Upper lobe of left lung (tissue), 4 donors: ENCODE measurements at regions not wholly inside any gene's neighbourhood (a gene's known extent, or its start where the extent isn't known, plus 50 kb on each side); places are given as distances from the start of the nearest gene placed in this dataset.

Experiments
- CTCF ChIP-seq, 6 experiments: fragments of 450-650 bp in 4 of 6; fragments of 200-600 bp in 2 of 6; sonication (generic) in 2 of 6; IDR thresholded peaks; one replicate each; pipeline ENCODE4 v1.5.1; 2016 to 2019; ENCODE audit warnings: antibody characterized with exemption in 6 of 6
- POLR2A ChIP-seq, 4 donors: fragments of 450-650 bp; IDR thresholded peaks; one replicate each; pipeline ENCODE4 v1.5.1; 2016 to 2017; ENCODE audit warnings: antibody characterized with exemption in 4 of 4, mild to moderate bottlenecking in 2 of 4
- POLR2AphosphoS5 ChIP-seq, 2 donors: sonication (generic); formaldehyde crosslinking; IDR thresholded peaks; one replicate each; pipeline ENCODE4 v1.5.1; 2017; ENCODE audit warnings: antibody characterized with exemption in 2 of 2

GRCh38 chr1:201718346-201719202 is 110.4 kb upstream of the IPO9 start:
- TF ChIP-seq CTCF (IDR thresholded peaks at IDR 0.05): no peak
- TF ChIP-seq POLR2A (IDR thresholded peaks at IDR 0.05): no peak
- no peak for TF ChIP-seq POLR2AphosphoS5 (IDR thresholded peaks at IDR 0.05)
